ENCODE measurements at regions not wholly inside any gene's neighbourhood (a gene's known extent, or its start where the extent isn't known, plus 50 kb on each side); places are given as distances from the start of the nearest gene placed in this dataset.

DNA sequence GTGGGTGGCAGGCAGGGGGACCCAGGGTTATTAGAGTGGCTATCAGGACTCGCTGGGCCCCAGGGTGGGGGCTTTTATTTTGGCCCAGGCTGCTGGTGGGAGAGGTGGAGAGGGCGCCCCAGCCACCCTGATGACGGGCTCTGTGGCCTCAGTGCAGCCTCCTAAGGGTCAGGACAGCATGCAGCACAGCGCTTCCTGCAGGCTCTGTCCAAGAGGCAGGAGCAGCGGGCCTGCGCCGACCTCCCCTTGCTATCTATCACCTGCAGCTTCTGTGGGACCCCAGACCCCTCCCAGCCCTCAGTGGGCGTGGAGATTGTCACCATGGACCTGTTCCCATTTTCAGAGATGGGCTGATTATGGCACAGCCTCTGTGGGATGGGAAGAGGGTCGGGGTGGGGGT lies 54.3 kb upstream of the PPARA start:
- TF ChIP-seq, protein P1, sequence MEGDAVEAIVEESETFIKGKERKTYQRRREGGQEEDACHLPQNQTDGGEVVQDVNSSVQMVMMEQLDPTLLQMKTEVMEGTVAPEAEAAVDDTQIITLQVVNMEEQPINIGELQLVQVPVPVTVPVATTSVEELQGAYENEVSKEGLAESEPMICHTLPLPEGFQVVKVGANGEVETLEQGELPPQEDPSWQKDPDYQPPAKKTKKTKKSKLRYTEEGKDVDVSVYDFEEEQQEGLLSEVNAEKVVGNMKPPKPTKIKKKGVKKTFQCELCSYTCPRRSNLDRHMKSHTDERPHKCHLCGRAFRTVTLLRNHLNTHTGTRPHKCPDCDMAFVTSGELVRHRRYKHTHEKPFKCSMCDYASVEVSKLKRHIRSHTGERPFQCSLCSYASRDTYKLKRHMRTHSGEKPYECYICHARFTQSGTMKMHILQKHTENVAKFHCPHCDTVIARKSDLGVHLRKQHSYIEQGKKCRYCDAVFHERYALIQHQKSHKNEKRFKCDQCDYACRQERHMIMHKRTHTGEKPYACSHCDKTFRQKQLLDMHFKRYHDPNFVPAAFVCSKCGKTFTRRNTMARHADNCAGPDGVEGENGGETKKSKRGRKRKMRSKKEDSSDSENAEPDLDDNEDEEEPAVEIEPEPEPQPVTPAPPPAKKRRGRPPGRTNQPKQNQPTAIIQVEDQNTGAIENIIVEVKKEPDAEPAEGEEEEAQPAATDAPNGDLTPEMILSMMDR (IDR thresholded peaks at IDR 0.05) = no peak
- no peak for TF ChIP-seq POLR2A (IDR thresholded peaks at IDR 0.05)
- no peak for TF ChIP-seq EP300 (IDR thresholded peaks at IDR 0.05)
- no peak for TF ChIP-seq POLR2AphosphoS5 (IDR thresholded peaks at IDR 0.05)

Measured in upper lobe of left lung (tissue), 4 donors.